Activated gamma-delta T cell treated with Interleukin-2 at 50 U/mL for 16 hours (primary cell): ENCODE measurements at regions not wholly inside any gene's neighbourhood (a gene's known extent, or its start where the extent isn't known, plus 50 kb on each side); places are given as distances from the start of the nearest gene placed in this dataset.

Source experiments
- DNase-seq: peaks from one replicate; pipeline ENCODE4 v3.0.0-alpha.2; 2020

DNA sequence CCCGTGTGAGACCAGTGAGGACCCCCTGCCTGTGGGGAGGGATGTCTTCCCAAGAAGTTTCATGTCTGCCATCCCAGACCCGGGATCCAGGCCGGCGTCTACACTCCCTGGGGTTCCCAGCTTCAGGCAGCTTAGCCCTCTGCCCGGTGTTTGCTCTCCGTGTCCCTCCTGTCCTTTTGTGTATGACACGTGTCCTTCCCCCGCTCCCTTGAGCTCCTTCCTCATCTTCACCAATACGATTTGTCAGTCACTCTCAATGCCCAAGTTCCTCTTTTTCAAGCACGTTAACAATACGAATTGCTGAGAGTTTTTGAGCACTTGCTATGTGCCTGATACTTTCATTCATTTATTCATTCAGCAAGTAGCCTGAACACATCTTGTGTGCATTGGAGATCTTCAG, 115.6 kb upstream of the PTPN1 start:
- no peak for DNase-seq

GRCh38 chr20:50395251-50395729, 114.9 kb upstream of the PTPN1 start:
- no peak for DNase-seq

GRCh38 chr20:50395914-50396488, 114.2 kb upstream of the PTPN1 start:
- DNase-seq, result no peak

- no peak for DNase-seq
Observed at GRCh38 chr20:50396623-50397022, 113.6 kb upstream of the PTPN1 start.

DNA sequence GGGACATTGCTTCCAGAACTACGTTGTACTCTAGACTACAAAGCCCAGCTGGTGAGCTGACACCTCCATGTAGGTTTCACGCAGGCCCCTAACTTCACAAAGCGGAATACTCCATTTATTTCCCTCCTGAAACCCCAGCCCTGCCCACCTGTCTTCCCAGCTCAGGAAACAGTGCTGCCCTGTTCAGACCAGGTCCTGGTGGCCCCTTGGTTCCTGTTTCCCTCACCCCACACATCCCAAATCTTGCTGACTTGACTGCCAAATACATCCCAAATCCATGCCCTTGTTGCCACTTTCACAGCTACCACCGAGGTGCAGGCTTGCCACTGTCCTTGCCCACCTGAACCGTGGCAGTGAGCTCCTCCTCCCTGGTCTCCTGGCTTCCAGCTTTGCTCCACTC, 113.1 kb upstream of the PTPN1 start:
- no peak for DNase-seq

DNA sequence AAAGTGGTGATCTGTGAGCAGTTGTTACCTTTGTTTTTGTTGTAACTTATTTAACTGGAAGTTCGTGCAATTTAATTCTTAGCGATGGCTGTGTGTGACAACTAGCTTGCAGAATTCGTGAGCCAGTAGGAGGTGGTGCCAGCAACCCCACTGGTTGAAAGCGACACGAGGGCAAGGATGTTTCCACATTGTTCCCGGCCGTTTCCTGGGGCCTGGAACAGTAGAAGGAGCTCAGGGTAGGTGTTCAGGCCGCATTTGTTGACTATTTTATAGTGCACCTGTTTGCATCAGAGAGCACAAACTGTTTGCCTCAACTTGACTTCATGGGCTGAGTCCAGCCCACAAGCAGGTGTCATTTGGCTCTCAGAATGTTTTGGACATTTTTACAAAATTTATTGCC, 112.1 kb upstream of the PTPN1 start:
- no peak for DNase-seq

GRCh38 chr20:50398471-50398820, 111.7 kb upstream of the PTPN1 start:
- DNase-seq, result no peak

GRCh38 chr20:50398821-50399554, 111.2 kb upstream of the PTPN1 start:
- no peak for DNase-seq

DNA sequence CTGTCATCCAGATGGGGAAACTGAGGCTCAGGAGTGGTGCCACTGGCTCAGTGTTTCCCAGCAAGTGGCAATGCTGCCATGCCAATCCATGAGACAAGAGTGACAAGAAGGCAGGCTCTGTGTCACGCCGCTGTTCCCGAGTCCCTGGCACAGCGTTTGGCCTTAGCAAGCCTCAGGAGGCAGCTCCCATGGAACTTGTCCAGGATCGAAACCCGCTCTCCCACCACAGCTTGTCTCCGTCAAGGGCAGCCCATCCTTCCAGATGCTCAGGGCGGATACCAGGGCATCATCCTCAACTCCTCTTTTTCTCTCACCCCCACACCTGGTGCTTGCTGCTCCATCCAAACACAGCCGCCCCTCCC, 110.6 kb upstream of the PTPN1 start:
- no peak for DNase-seq

DNA sequence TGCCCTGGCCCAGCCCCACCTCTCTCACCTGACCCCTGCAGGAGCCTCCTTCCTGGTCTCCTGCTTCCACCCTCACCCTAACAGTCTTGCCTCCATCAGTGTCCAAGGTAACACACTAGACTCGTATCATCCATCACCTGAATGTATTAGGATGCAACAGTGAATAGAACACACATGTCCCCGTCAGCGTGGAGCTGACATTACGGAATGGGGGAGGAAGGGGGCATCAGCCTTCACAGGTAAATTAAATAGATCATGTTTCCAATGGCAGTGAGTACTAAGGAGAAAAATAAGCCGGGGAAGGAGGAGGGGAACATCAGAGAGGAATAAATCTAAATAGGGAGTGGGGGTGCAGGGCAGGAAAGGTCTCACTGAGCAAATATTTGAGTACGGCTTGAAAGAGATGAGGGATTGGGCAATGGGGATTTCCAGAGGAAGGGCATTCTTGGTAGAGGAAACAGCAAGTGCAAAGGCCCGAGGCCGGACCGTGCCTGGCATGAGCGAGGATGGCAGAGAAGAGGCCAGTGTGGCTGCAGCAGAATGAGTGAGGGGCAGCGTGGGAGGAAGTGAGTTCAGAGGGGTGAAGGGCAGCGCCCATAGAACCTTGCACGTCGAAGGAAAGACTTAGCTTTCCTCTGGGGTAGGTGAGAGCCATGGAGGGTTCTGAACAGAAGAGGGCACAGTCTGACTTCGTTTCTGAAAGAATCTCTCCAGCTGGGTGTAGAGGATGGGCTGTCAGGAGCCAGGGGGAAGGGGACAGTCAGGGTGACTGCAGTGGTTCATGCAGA, 110.1 kb upstream of the PTPN1 start:
- DNase-seq, result no peak

DNA sequence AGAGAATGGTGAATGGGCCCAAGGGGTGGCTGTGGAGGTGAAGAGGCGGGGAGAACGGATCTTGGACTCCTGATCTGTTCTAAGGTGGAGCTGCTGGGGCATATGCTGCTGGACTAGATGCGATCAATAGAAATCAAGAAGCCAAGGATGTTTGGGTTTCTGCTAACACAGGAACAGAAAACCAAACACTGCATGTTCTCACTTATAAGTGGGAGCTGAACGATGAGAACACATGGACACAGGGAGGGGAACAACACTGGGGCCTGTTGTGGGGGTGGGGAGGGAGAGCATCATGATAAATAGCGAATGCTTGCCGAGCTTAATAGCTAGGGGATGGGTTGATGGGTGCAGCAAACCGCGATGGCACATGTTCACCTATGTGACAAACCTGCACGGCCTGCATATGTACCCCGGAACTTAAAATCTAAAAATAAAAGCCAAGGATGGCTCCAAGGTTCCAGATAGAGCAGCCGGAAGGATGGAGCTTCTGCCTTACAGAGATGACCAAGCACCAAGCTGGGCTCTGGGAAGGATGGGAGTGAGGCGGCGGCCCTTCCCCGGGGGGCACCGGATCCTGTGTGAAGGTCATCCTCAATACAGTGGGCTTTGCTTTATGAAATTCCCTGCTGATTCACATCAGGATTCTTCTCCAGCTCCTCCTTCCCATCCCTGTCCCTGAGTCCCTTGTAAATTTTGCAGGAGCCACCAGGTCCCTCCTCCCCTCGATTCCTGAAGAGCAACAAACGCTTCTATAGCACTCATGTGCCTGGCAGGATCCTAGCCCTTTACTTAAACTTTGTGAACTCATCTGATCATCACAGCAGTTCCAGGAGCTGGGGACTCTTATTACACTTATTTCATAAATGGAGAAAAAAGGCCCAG, 109.2 kb upstream of the PTPN1 start:
- no peak for DNase-seq

GRCh38 chr20:50401587-50402418, 108.4 kb upstream of the PTPN1 start:
- DNase-seq, result no peak

DNA sequence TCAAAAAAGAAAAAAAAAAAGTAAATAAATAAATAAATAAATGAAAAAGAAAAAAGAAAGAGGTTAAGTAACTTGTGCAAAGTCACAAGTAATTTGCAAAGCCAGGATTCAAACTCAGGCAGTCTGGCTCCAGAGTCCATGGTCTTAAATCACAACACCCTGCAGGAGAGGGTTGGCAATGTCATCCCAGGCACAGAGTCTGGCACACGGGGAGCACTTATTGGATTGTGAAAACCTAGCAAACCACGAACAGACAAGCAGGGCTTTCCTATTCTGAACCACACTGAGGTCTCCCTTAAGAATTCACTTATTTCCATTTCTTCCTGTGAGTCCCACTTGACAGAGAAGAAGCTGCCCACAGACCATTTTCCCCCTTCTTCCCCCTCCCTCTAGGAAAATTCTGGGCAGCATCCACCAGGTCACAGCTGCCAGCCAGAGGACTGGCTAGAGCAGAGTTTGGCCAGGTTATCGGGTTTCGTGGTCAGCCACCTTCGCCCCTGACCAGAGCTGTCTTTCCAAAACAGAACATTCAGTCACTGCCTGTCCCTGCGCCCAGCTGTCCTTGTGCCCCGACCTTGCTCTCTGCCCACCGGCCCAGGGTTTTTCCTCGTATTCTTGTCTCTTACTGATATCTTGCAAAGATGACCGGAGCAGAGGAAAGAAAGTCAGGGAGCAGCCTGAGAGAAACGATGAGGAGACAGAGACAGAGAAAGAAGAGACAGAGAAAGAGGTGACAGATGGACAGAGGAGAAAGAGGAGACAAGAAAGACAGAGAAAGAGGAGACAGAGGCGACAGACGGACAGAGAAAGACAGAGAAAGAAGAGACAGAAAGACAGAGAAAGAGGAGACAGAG, 106.4 kb upstream of the PTPN1 start:
- DNase-seq, result no peak

DNA sequence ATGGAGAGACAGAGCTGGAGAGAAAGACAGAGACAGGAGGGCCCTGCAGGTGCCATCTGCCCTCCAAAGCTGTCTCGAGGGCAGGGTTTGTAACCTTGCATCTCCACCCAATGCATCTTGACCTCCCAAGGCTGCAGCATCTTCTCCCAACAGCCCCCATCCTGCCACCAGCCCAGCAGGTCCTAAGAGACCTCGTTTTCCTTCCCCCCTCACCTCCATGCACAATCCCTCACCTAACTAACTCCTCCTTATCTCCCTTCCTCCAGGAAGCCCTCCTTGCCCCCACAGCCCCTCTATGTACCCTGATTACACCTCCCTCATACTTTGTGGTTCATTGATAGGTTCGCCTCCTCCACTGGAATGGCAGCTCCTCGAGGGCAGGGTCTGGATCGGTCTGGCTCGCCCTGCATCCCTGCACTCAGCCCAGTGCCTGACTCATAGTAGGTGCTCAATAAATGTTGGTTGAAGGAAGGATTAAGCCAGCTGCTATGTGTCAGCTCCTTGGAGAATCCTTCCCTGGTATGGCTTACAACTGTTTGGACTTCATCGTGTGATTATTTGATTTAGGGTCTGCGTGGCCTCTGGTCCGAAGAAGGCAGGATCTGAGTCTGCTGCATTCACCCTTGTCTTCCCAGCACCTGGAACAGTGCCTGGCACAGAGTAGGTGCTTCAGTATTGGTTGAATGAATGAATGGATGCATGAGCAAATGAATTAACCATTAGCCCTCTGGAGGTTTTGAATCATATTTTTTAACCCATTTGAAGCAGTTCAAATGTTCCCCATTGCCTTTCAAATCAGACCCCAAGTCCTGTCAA, 105.6 kb upstream of the PTPN1 start:
- DNase-seq, result no peak

DNA sequence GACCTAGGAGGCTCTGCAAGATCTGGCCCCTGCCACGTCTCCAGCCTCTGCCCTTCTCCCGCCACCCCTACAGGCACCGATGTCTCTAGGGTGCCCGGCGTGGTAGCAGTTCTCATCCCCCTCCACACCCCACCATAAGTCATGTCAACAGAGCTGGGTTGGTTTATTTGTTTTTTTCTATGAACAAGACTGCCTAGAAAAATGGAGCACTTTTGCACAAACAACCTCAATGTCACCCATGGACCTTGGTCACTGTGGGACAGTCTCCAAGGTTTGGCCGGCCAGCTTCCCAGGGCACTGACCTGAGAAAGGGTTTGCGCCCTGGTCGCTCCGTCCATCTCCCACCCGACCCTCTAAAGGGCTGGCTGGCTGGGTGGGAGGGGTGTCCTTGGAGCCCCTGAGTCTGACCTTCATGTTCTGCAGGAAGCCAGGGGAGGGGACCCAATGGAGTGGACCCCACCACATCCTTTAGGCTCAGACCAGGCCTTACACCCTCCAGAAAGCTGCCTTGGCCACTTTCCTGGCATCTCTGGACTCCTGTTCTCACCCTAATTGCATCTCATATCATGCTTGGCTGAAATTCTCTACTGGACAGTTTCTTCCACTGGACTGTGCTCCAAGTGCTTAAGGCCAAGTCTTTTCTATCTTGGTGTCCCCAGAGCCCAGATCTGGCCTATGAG, 104.8 kb upstream of the PTPN1 start:
- no peak for DNase-seq

DNA sequence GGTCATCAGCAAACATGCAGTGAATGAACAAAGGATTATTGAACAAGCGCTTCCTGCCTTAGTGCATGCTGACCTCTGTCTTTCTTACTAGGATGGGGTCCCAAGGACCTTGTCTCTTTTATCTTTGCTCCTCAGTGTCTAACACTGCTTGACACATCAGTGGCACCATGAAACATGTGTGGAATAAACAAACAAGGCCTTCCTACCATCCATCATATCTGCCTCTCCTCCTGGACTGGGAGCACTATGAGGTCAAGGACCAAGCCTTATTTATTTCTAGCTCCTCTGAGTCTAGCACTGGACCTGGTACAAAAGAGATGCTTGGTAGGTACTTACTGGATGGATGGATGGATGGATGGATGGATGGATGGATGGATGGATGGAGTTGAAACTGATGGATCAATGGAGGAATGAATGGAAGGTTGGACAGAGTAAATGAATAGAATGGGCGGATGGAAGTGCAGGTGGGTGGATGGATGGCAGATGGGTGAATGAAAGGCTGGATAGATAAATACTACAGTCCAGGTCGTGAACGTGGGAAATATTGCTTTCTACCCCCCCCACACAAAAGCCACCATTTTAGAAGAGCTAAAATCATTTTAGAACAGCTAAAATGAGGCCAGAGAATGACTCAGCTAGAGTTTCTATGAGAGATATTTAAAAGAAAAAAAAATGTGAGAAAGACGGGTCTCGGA, 104.1 kb upstream of the PTPN1 start:
- DNase-seq, result no peak

DNA sequence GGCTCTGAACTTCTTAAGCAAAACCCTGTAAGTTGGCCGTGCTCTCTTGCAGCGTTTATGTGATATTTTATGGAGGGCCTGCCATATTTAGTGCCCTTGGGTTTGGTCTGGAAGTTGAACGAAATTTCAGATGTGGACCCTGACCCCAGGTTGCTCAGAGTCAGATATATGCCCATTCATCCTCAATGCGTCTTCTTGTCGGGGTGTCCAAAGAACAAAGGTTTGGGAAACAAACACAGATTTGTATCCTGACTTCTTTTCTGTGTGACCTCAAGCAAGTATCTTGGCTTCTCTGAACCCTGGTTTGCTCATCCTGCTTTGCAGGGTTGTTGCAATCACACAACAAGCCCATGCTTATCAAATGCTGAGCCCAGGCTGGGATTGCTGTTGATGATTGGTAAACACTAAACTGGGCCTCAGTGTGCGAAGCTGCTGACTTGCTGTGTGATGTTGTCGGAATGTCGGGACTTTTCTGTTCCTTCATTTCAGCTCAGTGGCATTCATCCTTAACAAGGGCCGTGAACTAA, 103.5 kb upstream of the PTPN1 start:
- no peak for DNase-seq

DNA sequence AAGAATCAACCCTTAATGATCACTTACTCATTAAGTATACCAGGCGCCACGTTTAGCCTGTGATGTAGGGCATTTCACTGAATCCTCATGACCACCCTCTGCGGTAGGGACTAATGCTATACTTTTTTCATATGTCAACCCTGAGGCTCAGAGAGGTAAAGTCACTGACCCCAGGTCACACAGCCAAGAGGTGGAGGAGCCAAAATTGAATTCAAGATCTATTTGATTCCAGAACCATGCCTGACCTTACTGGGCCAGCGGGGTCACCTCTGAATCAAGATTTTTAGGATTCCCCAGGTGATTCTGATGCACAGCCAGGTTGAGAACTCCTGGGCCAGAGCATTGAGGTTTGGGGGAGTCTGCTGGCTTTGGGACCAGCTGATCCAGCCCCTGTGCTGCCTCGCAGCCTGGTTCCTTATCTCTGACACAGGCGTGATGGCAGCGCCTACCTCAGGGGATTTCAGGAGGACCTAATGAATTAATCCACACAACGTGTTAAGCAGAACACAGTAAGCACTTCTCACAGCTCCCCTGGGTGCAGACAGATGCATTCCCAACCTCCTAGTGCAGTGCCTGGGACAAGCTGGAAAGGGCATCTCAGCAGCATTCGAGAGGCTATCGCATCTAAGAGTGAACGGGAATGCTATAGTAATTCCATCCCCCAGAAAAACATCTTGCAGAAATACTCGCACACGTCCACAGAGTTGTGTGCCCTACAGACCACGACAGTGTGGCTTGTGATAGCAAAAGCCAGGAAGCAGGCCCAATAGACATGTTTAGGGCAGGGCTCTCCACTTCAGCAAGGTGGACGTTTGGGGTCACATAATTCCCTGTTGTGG, 101.4 kb upstream of the PTPN1 start:
- no peak for DNase-seq
